ENCODE measurements at regions not wholly inside any gene's neighbourhood (a gene's known extent, or its start where the extent isn't known, plus 50 kb on each side); places are given as distances from the start of the nearest gene placed in this dataset.

GRCh38 chr12:113723631-113724030, 242.5 kb downstream of the RBM19 start:
- H3K79me2 ChIP-seq (ENCODE audit: insufficient read depth, low read length): no peaks in the 10 kb centered on the region
- no peaks in the 10 kb centered on the region for H3K23me2 ChIP-seq (ENCODE audit: insufficient read length, low read depth, low read length, poor library complexity, severe bottlenecking)
- H2AK5ac ChIP-seq (ENCODE audit: insufficient read length, low read length): no peak overlapping the region
- no peak overlapping the region for H4K8ac ChIP-seq (replicated peaks; ENCODE audit: insufficient read length, low read depth, low read length)
- H2BK120ac ChIP-seq (ENCODE audit: low read depth, low read length, poor library complexity, severe bottlenecking): no peak overlapping the region
- H3K4me2 ChIP-seq (ENCODE audit: insufficient read depth, insufficient read length, low read length): no peak overlapping the region
- peaks cover 27% of the 10 kb centered on the region for H3K27me3 Mint-ChIP-seq (ENCODE audit: low read depth)
- no peaks in the 10 kb centered on the region for H3K27me3 ChIP-seq (ENCODE audit: insufficient read depth, low read length)
- no peak overlapping the region for H3K27ac ChIP-seq (ENCODE audit: insufficient read length, low read depth, low read length)
- H3K36me3 Mint-ChIP-seq (ENCODE audit: insufficient read depth in 1 of 3, low read depth in 3 of 3): no peaks in the 10 kb centered on the region
- H3T11ph ChIP-seq (ENCODE audit: low read length): no peak overlapping the region
- no peak overlapping the region for H3K18ac ChIP-seq (ENCODE audit: insufficient read length, low read depth, low read length)
- H3K4me1 ChIP-seq (ENCODE audit: insufficient read depth, low read length): no peaks in the 10 kb centered on the region
- no peak overlapping the region for H2BK5ac ChIP-seq (ENCODE audit: insufficient read length, low read length)
- no peaks in the 10 kb centered on the region for H4K20me1 ChIP-seq (ENCODE audit: control insufficient read depth, insufficient read depth, insufficient read length)
- no peak overlapping the region for H4K5ac ChIP-seq (ENCODE audit: insufficient read length, low read depth, low read length)
- H3K4me1 Mint-ChIP-seq: peaks cover 18 to 22% of the 10 kb centered on the region in 2 experiments
- H3K4me3 Mint-ChIP-seq: no peak overlapping the region
- H3K79me1 ChIP-seq (ENCODE audit: insufficient read depth, low read depth, low read length, poor library complexity, severe bottlenecking): no peaks in the 10 kb centered on the region
- no peak overlapping the region; a peak in 1 of 7 replicates for H3K27ac Mint-ChIP-seq
- no peak overlapping the region for H3K4ac ChIP-seq (ENCODE audit: low read depth, low read length)
- H2AFZ ChIP-seq (ENCODE audit: low read length): no peak overlapping the region
- no peak overlapping the region for H3K14ac ChIP-seq (ENCODE audit: insufficient read depth, low read length)
- H3K23ac ChIP-seq (ENCODE audit: insufficient read length, low read depth, low read length): no peak overlapping the region
- H2BK12ac ChIP-seq (ENCODE audit: insufficient read length, low read depth, low read length): no peak overlapping the region
- no peak overlapping the region for H3K56ac ChIP-seq (ENCODE audit: insufficient read length, low read depth, low read length)
- DNase-seq: no peak
- H3K9ac ChIP-seq (ENCODE audit: extremely low read depth, insufficient read length, low read length): no peak overlapping the region
- no peak overlapping the region for H4K91ac ChIP-seq (ENCODE audit: insufficient read length, low read depth, low read length)
- TF ChIP-seq, protein P1, sequence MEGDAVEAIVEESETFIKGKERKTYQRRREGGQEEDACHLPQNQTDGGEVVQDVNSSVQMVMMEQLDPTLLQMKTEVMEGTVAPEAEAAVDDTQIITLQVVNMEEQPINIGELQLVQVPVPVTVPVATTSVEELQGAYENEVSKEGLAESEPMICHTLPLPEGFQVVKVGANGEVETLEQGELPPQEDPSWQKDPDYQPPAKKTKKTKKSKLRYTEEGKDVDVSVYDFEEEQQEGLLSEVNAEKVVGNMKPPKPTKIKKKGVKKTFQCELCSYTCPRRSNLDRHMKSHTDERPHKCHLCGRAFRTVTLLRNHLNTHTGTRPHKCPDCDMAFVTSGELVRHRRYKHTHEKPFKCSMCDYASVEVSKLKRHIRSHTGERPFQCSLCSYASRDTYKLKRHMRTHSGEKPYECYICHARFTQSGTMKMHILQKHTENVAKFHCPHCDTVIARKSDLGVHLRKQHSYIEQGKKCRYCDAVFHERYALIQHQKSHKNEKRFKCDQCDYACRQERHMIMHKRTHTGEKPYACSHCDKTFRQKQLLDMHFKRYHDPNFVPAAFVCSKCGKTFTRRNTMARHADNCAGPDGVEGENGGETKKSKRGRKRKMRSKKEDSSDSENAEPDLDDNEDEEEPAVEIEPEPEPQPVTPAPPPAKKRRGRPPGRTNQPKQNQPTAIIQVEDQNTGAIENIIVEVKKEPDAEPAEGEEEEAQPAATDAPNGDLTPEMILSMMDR (conservative IDR thresholded peaks at IDR 0.05): no peak
- H2BK15ac ChIP-seq (ENCODE audit: low read depth, low read length): no peak overlapping the region
- no CpG with 5 or more reads among the region's 4 CpGs for WGBS (ENCODE audit: extremely low coverage, insufficient read length, low lambda C conversion rate)
- no peaks in the 10 kb centered on the region for H3K9me3 Mint-ChIP-seq
- no peak overlapping the region for H2BK20ac ChIP-seq (ENCODE audit: low read depth, low read length, poor library complexity, severe bottlenecking)
- no peaks in the 10 kb centered on the region for H3K9me3 ChIP-seq (ENCODE audit: control insufficient read depth, low read depth, low read length)

Measured in H9 (cell line).